GM12872 (cell line): ENCODE measurements at regions not wholly inside any gene's neighbourhood (a gene's known extent, or its start where the extent isn't known, plus 50 kb on each side); places are given as distances from the start of the nearest gene placed in this dataset.

Experiments
- CTCF ChIP-seq: IDR thresholded peaks from 3 replicates; pipeline ENCODE4 v1.5.1; 2011; ENCODE audit warnings: low read depth, mild to moderate bottlenecking, low read length, moderate library complexity; ENCODE audit not compliant: insufficient read depth

GRCh38 chr13:44021422-44021821 lies 141.7 kb downstream of the LACC1 start:
- no peak for TF ChIP-seq CTCF

- no peak for TF ChIP-seq CTCF
Observed at GRCh38 chr13:44022196-44022595, 142.5 kb downstream of the LACC1 start.

- no peak for TF ChIP-seq CTCF
Observed at GRCh38 chr13:44024167-44024845, 144.6 kb downstream of the LACC1 start.

GRCh38 chr13:44024846-44025195 lies 145.1 kb downstream of the LACC1 start:
- no peak for TF ChIP-seq CTCF

GRCh38 chr13:44026194-44026593 lies 146.5 kb downstream of the LACC1 start:
- TF ChIP-seq CTCF = no peak

GRCh38 chr13:44028734-44029133 lies 149.0 kb downstream of the LACC1 start:
- no peak for TF ChIP-seq CTCF

- TF ChIP-seq CTCF = no peak
Observed at GRCh38 chr13:44030615-44031014, 150.9 kb downstream of the LACC1 start.
